Gastrocnemius medialis (tissue), 4 donors: ENCODE measurements at regions not wholly inside any gene's neighbourhood (a gene's known extent, or its start where the extent isn't known, plus 50 kb on each side); places are given as distances from the start of the nearest gene placed in this dataset.

ENCODE experiments used
- ATAC-seq, 2 donors: fragments of 150-250 bp; one replicate each; pipeline ENCODE4 v1.9.1; 2016
- DNase-seq, 2 donors: peaks; one replicate each; pipeline ENCODE4 v3.0.0-alpha.2; 2019
- H3K27ac ChIP-seq, 4 donors: fragments of 200-600 bp; sonication (generic); 1 replicate in 1 of 4; 2 replicates in 3 of 4; pipeline ENCODE4 v1.5.1; 2016 to 2018; ENCODE audit warnings: mild to moderate bottlenecking in 2 of 4, moderate library complexity in 1 of 4
- H3K27me3 ChIP-seq, 3 donors: fragments of 200-600 bp; sonication (generic) in 2 of 3; 1 replicate in 1 of 3; 2 replicates in 2 of 3; pipeline versions ENCODE4 v1.5.1 to v1.6.0; 2016 to 2019; ENCODE audit warnings: mild to moderate bottlenecking in 1 of 3, moderate library complexity in 1 of 3
- H3K36me3 ChIP-seq, 2 donors: fragments of 200-600 bp; sonication (generic) in 1 of 2; one replicate each; pipeline ENCODE4 v1.5.1; 2017 to 2018
- H3K4me1 ChIP-seq, 2 donors: fragments of 200-600 bp; sonication (generic) in 1 of 2; one replicate each; pipeline ENCODE4 v1.5.1; 2016 to 2017; ENCODE audit warnings: mild to moderate bottlenecking in 2 of 2
- H3K4me3 ChIP-seq, 4 donors: fragments of 200-600 bp; sonication (generic) in 3 of 4; 1 replicate in 1 of 4; 2 replicates in 3 of 4; pipeline ENCODE4 v1.5.1; 2016 to 2019; ENCODE audit warnings: mild to moderate bottlenecking in 2 of 4
- H3K9me3 ChIP-seq, 3 donors: fragments of 200-600 bp; sonication (generic) in 2 of 3; 1 replicate in 1 of 3; 2 replicates in 2 of 3; pipeline ENCODE4 v1.5.1; 2016 to 2019
- CTCF ChIP-seq, 5 experiments: fragments of 450-650 bp in 3 of 5; fragments of 200-600 bp in 2 of 5; sonication (generic) in 2 of 5; IDR thresholded peaks in 4 of 5; conservative IDR thresholded peaks in 1 of 5; 1 replicate in 4 of 5; 2 replicates in 1 of 5; pipeline ENCODE4 v1.5.1; 2016 to 2019; ENCODE audit warnings: antibody characterized with exemption in 5 of 5, mild to moderate bottlenecking in 3 of 5, moderate library complexity in 3 of 5
- POLR2A ChIP-seq, 2 donors: fragments of 450-650 bp; IDR thresholded peaks; one replicate each; pipeline ENCODE4 v1.6.1; 2017; ENCODE audit warnings: antibody characterized with exemption in 2 of 2, mild to moderate bottlenecking in 2 of 2, moderate library complexity in 2 of 2
- in situ Hi-C, 4 donors: fragments of 200-750 bp; cut with MboI; loops; one replicate each; pipeline versions ENCODE4 v1.15.0 to v1.8.0; 2017; ENCODE audit warnings: low sequenced_read_pairs in 4 of 4
- intact Hi-C: fragments of 100-400 bp; cut with DNase I; formaldehyde crosslinking; loops from one replicate; pipeline ENCODE4 v1.15.1; 2023; ENCODE audit warnings: low total_unique reads

GRCh38 chr1:91609551-91609950 is 108.9 kb downstream of the CDC7 start:
- intact Hi-C loops = no loop called here
- in situ Hi-C loops = no loop called here
- Histone ChIP-seq H3K27ac (no peak overlapping the region), H3K9me3 (no peaks in the 10 kb centered on the region), H3K27me3 (no peaks in the 10 kb centered on the region), H3K4me1 (no peaks in the 10 kb centered on the region), H3K36me3 (no peaks in the 10 kb centered on the region), H3K4me3 (no peak overlapping the region)
- ATAC-seq (peak; percentile 44 to 64), DNase-seq (peak in 1 of 2 donors; percentile 20)
- no peak for TF ChIP-seq CTCF (IDR thresholded peaks at IDR 0.05 in 4 of 5, conservative IDR thresholded peaks at IDR 0.05 in 1 of 5)
- TF ChIP-seq POLR2A (IDR thresholded peaks at IDR 0.05) = no peak

- DNase-seq = no peak
- Histone ChIP-seq H3K27ac (no peak overlapping the region), H3K36me3 (no peaks in the 10 kb centered on the region), H3K4me3 (no peak overlapping the region), H3K9me3 (no peaks in the 10 kb centered on the region), H3K27me3 (no peaks in the 10 kb centered on the region), H3K4me1 (no peaks in the 10 kb centered on the region)
- in situ Hi-C loops = no loop called here
- intact Hi-C loops = no loop called here
- ATAC-seq = no peak
- TF ChIP-seq CTCF (IDR thresholded peaks at IDR 0.05 in 4 of 5, conservative IDR thresholded peaks at IDR 0.05 in 1 of 5) (no peak), POLR2A (IDR thresholded peaks at IDR 0.05) (no peak)
Measured at GRCh38 chr1:91610102-91610501, 109.5 kb downstream of the CDC7 start.

- DNase-seq = no peak
Measured at GRCh38 chr1:91610789-91611188, 110.1 kb downstream of the CDC7 start.

GRCh38 chr1:91611483-91611917 is 110.8 kb downstream of the CDC7 start:
- intact Hi-C loops = no loop called here
- H3K36me3 ChIP-seq = no peaks in the 10 kb centered on the region
- H3K9me3 ChIP-seq = no peaks in the 10 kb centered on the region
- no peak for ATAC-seq
- in situ Hi-C loops = no loop called here
- TF ChIP-seq CTCF (IDR thresholded peaks at IDR 0.05 in 4 of 5, conservative IDR thresholded peaks at IDR 0.05 in 1 of 5) (no peak), POLR2A (IDR thresholded peaks at IDR 0.05) (no peak)
- DNase-seq = no peak
- no peak overlapping the region for H3K27ac ChIP-seq
- H3K27me3 ChIP-seq = no peaks in the 10 kb centered on the region
- H3K4me1 ChIP-seq = peaks cover 0 to 1% of the 10 kb centered on the region in 2 donors
- no peak overlapping the region for H3K4me3 ChIP-seq

More at GRCh38 chr1:91610789-91611188, 110.1 kb downstream of the CDC7 start:
- Histone ChIP-seq H3K27me3 (no peaks in the 10 kb centered on the region), H3K27ac (no peak overlapping the region), H3K4me1 (no peaks in the 10 kb centered on the region), H3K4me3 (no peak overlapping the region), H3K9me3 (no peaks in the 10 kb centered on the region), H3K36me3 (no peaks in the 10 kb centered on the region)
- intact Hi-C loops = no loop called here
- TF ChIP-seq CTCF (IDR thresholded peaks at IDR 0.05 in 4 of 5, conservative IDR thresholded peaks at IDR 0.05 in 1 of 5) (no peak), POLR2A (IDR thresholded peaks at IDR 0.05) (no peak)
- ATAC-seq = no peak
- in situ Hi-C loops = no loop called here

GRCh38 chr1:91613595-91613994 is 112.9 kb downstream of the CDC7 start:
- intact Hi-C loops (no loop called here), in situ Hi-C loops (no loop called here)
- no peaks in the 10 kb centered on the region for H3K9me3 ChIP-seq
- no peak for DNase-seq
- no peaks in the 10 kb centered on the region for H3K36me3 ChIP-seq
- no peak overlapping the region for H3K27ac ChIP-seq
- TF ChIP-seq POLR2A (IDR thresholded peaks at IDR 0.05) = no peak
- TF ChIP-seq CTCF (IDR thresholded peaks at IDR 0.05 in 4 of 5, conservative IDR thresholded peaks at IDR 0.05 in 1 of 5) = no peak
- no peak for ATAC-seq
- no peak overlapping the region for H3K4me3 ChIP-seq
- H3K4me1 ChIP-seq = peaks cover 12 to 20% of the 10 kb centered on the region in 2 donors
- H3K27me3 ChIP-seq = no peaks in the 10 kb centered on the region
